GM10266 (cell line): ENCODE measurements at regions not wholly inside any gene's neighbourhood (a gene's known extent, or its start where the extent isn't known, plus 50 kb on each side); places are given as distances from the start of the nearest gene placed in this dataset.

Source experiments
- DNase-seq: peaks from one replicate; pipeline ENCODE4 v3.0.0; 2012; ENCODE audit errors: extremely low spot score
- TF ChIP-seq, protein P1 (sequence below): IDR thresholded peaks from 2 replicates; pipeline ENCODE4 v1.5.1; 2012; ENCODE audit warnings: mild to moderate bottlenecking, low read depth; ENCODE audit not compliant: control insufficient read depth, insufficient read depth; ENCODE audit errors: missing control alignments

DNA sequence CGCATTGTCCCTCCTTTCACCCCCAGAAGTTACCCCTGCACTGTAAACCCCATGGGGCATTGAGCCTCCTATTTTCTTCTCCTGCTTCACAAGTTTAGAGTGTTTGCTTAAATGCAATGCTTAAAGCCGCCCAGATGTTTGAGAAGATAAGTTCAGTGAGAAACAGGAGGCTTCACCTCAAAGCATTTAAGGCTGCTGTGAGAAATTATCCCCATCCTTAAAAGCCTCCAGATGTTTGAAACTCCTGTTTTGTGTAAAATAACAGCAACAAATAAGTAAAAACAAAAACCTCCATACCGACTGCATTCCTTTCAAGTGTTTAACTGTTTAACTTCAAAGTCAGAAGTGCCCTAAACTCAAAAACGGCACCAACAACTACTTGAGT lies 81.8 kb downstream of the RTP5 start:
- TF ChIP-seq, protein P1, sequence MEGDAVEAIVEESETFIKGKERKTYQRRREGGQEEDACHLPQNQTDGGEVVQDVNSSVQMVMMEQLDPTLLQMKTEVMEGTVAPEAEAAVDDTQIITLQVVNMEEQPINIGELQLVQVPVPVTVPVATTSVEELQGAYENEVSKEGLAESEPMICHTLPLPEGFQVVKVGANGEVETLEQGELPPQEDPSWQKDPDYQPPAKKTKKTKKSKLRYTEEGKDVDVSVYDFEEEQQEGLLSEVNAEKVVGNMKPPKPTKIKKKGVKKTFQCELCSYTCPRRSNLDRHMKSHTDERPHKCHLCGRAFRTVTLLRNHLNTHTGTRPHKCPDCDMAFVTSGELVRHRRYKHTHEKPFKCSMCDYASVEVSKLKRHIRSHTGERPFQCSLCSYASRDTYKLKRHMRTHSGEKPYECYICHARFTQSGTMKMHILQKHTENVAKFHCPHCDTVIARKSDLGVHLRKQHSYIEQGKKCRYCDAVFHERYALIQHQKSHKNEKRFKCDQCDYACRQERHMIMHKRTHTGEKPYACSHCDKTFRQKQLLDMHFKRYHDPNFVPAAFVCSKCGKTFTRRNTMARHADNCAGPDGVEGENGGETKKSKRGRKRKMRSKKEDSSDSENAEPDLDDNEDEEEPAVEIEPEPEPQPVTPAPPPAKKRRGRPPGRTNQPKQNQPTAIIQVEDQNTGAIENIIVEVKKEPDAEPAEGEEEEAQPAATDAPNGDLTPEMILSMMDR: no peak

DNA sequence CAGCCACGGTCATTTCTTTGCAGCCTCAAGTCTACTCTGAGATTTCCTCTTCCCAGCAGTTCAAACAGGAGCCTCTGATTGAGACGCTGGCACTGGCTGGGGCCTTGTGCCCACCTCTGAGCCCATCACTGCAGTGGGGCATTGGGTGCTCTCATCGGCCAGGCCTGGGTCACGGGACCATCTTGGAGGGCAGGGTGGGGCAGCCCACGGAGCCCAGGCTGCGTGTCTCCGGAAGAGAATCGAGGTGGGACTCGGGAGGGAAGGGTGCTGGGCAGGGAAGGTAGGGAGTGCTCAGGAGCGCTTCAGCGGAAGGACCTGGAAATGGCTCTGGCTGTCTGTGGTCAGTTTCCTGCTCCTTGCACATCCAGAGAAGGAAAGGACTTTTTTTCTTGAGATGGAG lies 82.4 kb downstream of the RTP5 start:
- no peak for DNase-seq
- TF ChIP-seq, protein P1: no peak

More for the DNA sequence above, 81.8 kb downstream of the RTP5 start:
- no peak for DNase-seq

DNA sequence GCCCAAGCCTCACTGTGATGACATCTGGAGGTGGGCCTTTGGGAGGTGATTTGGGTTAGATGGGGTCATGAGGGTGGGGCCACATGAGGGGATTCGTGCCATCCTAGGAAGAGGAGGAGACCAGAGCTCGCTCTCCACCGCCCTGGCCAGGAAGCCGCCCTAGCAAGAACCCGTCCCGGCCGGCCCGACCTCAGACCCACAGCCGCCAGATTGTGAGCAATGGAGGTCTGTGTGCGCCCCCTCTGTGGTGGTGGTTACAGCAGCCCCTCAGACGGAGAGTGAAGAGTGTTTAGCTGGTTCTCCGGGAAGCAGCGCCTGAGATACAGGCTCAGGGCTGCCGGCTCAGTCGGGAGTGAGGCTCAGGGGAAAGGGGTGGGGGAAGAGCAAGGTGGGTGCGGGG lies 83.3 kb downstream of the RTP5 start:
- TF ChIP-seq, protein P1: no peak
- DNase-seq: no peak

DNA sequence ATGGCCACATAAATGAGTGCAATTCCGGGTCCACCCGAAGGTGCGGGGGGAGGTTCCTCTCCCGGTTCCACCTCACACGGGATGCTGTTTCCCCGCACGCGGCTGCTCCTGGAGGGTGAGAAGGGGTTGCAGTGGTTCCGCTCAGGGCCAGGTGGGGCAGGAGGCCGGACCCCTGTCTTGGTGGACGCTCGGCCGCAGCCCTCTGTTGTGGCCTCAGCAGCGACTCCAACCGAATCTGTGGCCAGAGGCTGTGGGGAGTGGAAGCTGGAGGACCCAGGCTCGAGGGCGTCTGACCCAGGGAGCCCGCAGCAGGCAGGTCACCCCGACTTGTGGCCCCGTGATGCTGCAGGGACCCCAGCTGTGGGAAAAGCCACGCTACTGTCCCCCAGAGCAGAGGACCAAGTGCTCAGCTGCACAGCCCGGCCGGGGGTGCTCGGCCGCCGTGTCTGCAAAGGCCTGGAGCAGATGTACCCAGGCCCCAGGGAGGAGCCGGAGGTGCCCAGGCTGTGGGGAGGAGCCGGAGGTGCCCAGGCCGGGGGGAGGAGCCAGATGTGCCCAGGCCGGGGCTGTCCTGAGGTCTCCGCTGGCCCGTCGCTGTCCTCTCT lies 83.9 kb downstream of the RTP5 start:
- no peak for DNase-seq
- TF ChIP-seq, protein P1: no peak

DNA sequence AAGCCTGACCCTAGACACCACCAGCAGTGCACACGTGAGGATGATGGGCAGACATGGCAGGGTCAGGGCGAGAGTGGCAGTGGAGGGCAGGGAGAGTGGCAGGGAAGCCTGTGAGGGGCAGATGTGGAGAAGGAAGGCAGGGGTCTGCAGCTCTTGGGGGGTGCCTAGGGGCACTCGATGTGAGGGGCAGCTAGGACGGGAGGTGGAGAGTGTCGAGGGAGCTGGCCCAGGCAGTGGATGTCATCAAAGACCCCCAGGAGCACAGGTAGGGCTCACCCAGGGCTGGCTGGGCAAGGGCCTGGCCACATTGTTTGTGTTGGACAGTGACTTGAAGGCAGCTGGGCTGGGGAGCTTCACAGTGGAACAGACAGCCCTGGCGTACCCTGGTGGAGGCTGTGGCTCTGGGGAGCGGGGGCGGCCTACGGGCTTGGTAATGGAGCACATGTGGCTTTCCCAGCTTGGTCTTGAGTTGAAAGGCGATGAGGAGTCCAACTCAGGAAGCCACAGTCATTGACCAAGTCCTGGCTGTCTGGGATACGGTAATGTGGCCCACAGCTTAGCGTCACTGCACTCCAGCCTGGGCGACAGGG lies 87.1 kb downstream of the RTP5 start:
- DNase-seq: no peak
- TF ChIP-seq, protein P1: no peak

DNA sequence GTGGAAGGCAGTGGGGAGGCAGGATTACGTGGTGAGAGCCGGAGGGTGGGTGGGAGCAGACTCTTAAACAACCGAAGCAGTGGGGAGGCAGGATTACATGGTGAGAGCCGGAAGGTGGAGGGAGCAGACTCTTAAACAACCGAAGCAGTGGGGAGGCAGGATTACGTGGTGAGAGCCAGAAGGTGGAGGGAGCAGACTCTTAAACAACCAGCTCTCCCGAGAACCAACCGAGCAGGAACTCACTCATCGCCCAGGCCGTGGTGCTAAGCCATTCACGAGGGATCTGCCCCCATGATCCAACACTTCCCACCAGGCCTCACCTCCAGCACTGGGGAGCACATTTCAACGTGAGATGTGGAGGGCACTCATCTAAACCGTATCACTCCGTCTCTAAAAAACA lies 87.7 kb downstream of the RTP5 start:
- TF ChIP-seq, protein P1: no peak
- no peak for DNase-seq

DNA sequence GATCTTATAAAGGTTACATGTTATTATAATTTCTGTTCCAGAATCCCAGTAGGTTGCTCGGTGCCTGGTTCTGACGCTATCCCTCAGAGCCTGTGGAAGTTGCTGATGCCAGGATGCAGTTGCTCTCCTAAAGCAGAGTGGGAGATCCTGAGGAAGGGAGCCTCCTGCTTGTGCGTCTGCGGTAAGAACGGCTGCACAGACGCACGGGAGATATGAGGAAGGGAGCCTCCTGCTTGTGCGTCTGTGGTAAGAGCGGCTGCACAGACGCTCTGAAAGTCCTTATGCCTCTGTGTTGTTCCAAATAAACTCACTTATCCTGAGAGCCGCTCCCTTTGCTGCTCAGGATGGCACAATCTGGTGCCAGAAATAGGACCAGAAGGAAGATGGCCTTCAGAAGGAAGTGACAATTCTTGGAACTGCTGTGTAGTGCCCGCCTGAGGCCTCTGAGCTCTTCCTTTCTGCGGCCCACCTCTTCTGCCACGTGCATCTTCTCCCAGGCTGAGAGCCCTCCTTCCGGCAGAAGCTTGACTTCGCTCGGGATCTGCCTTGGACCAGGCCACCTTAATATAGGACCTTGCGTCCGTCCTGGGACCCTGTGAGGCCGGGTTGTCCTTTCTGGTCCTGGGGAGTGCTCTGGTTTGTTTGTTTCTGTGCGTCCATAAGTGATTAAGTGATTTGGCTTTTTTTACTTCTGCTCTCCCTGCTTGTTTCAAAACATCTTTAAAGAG lies 89.5 kb downstream of the RTP5 start:
- TF ChIP-seq, protein P1: no peak
- DNase-seq: no peak
